ENCODE measurements at regions not wholly inside any gene's neighbourhood (a gene's known extent, or its start where the extent isn't known, plus 50 kb on each side); places are given as distances from the start of the nearest gene placed in this dataset.

- WGBS, 10 experiments = 20 to 100% (median 73%) methylated on average over 1 to 6 of the region's 6 CpGs; no CpG with 5 or more reads in 1 of the 10 experiments
- Histone ChIP-seq H3K4me3 (no peak overlapping the region), H3K4me1 (replicated peaks in 1 of 2) (no peaks in the 10 kb centered on the region), H3K27ac (no peak overlapping the region)
- in situ Hi-C loops (cut with MboI; ENCODE audit: low pct_unique_long_range_greater_than_20kb in 2 of 9, low sequenced_read_pairs in 9 of 9, unreplicated experiment in 9 of 9) = no loop called here
- no peak for ATAC-seq (replicated peaks in 6 of 8)
Measured at GRCh38 chr14:51188566-51189185, 51.4 kb upstream of the TMX1 start.

GRCh38 chr14:51189600-51190376 is 50.3 kb upstream of the TMX1 start:
- H3K27ac ChIP-seq = no peak overlapping the region
- in situ Hi-C loops (cut with MboI; ENCODE audit: low pct_unique_long_range_greater_than_20kb in 2 of 9, low sequenced_read_pairs in 9 of 9, unreplicated experiment in 9 of 9) = no loop called here
- H3K4me3 ChIP-seq = no peak overlapping the region
- 50 to 100% (median 93%) methylated on average over 1 to 4 of the region's 4 CpGs for WGBS, 10 experiments
- no peak for ATAC-seq (replicated peaks in 6 of 8)
- H3K4me1 ChIP-seq (replicated peaks in 1 of 2) = no peaks in the 10 kb centered on the region
